A673 (cell line): ENCODE measurements at regions not wholly inside any gene's neighbourhood (a gene's known extent, or its start where the extent isn't known, plus 50 kb on each side); places are given as distances from the start of the nearest gene placed in this dataset.

Source experiments
- CTCF ChIP-seq: fragments of 300-800, 200-600 bp; sonication (generic); conservative IDR thresholded peaks from 2 replicates; pipeline ENCODE4 v1.5.1; 2017; ENCODE audit warnings: low read depth, mild to moderate bottlenecking, antibody characterized with exemption, low read length, moderate library complexity, mixed read lengths
- EZH2 ChIP-seq: fragments of 200-600 bp; sonication (generic); IDR thresholded peaks from 2 replicates; pipeline ENCODE4 v1.6.1; 2017; ENCODE audit warnings: borderline replicate concordance, low read depth, mild to moderate bottlenecking, mixed read lengths, antibody characterized with exemption, low read length; ENCODE audit not compliant: poor library complexity, severe bottlenecking

GRCh38 chr2:191483117-191483516 is 194.8 kb upstream of the NABP1 start:
- TF ChIP-seq CTCF (no peak), EZH2 (no peak)
